H1 (cell line): ENCODE measurements at regions not wholly inside any gene's neighbourhood (a gene's known extent, or its start where the extent isn't known, plus 50 kb on each side); places are given as distances from the start of the nearest gene placed in this dataset.
A peak's percentile ranks its signal among the peaks of the same experiment; 100 is the strongest.

Experiments used
- CTCF ChIA-PET: fragments of 300-600 bp; sonication (Branson Sonifier 250); formaldehyde crosslinking; loops from one replicate; lab custom pipeline; 2021; ENCODE audit not compliant: partially characterized antibody; lab: Charles Lee
- POLR2A ChIA-PET: fragments of 300-600 bp; sonication (Branson Sonifier 250); formaldehyde crosslinking; loops from one replicate; lab custom pipeline; 2021; ENCODE audit warnings: inconsistent platforms; ENCODE audit not compliant: partially characterized antibody; lab: Charles Lee
- DNase-seq, 2 experiments: peaks; one replicate each; pipeline versions ENCODE4 v3.0.0 to v3.0.0-alpha.2; 2010 to 2022; ENCODE audit warnings: low spot score in 2 of 2, low read depth in 1 of 2, mixed read lengths in 1 of 2
- FAIRE-seq: peaks from 2 replicates; lab custom pipeline; 2011; peaks lifted over from hg19 to GRCh38; lab: Jason Lieb, UNC
- H2AFZ ChIP-seq: 2 replicates; pipeline ENCODE4 v1.8.1; 2012; ENCODE audit warnings: low read length, inconsistent platforms
- H2AK5ac ChIP-seq: 2 replicates; pipeline ENCODE4 v1.6.1; 2013; ENCODE audit warnings: low read depth, low read length
- H2BK120ac ChIP-seq: replicated peaks from 2 replicates; pipeline ENCODE3; 2013; ENCODE audit warnings: low read depth, low read length, inconsistent platforms
- H2BK12ac ChIP-seq: 2 replicates; pipeline ENCODE4 v1.6.1; 2013; ENCODE audit warnings: low read depth, low read length
- H2BK15ac ChIP-seq: 2 replicates; pipeline ENCODE4 v1.6.1; 2013; ENCODE audit warnings: low read length
- H2BK20ac ChIP-seq: 2 replicates; pipeline ENCODE4 v1.6.1; 2013; ENCODE audit warnings: low read length
- H2BK5ac ChIP-seq: 2 replicates; pipeline ENCODE4 v1.6.1; 2013; ENCODE audit warnings: low read depth, low read length
- H3K14ac ChIP-seq: 2 replicates; pipeline ENCODE4 v1.6.1; 2013; ENCODE audit warnings: inconsistent platforms; ENCODE audit not compliant: insufficient read length
- H3K18ac ChIP-seq: 2 replicates; pipeline ENCODE4 v1.6.1; 2013; ENCODE audit warnings: low read length; ENCODE audit errors: extremely low read depth
- H3K23ac ChIP-seq: 2 replicates; pipeline ENCODE4 v1.6.1; 2013; ENCODE audit warnings: inconsistent platforms; ENCODE audit not compliant: insufficient read length
- H3K23me2 ChIP-seq: 2 replicates; pipeline ENCODE4 v1.6.1; 2013; ENCODE audit warnings: low read depth, low read length
- H3K27ac ChIP-seq: 2 replicates; pipeline ENCODE4 v1.6.1; 2011; ENCODE audit warnings: low read depth, low read length, inconsistent platforms
- H3K27me3 ChIP-seq, 4 experiments: replicated peaks in 1 of 4; 1 replicate in 1 of 4; 2 replicates in 3 of 4; pipeline versions ENCODE4 v1.6.1 to v1.8.1; 2011 to 2013; ENCODE audit warnings: low read length in 3 of 4, mild to moderate bottlenecking in 3 of 4, inconsistent platforms in 2 of 4, mixed read lengths in 2 of 4, moderate library complexity in 1 of 4; ENCODE audit not compliant: control insufficient read depth in 3 of 4, insufficient read depth in 3 of 4; ENCODE audit errors: extremely low read depth in 1 of 4
- H3K36me3 ChIP-seq, 4 experiments: 2 replicates each; pipeline versions ENCODE4 v1.6.1 to v1.8.1; 2011 to 2013; ENCODE audit warnings: mild to moderate bottlenecking in 4 of 4, low read length in 3 of 4, moderate library complexity in 2 of 4, control low read depth in 1 of 4, inconsistent platforms in 1 of 4; ENCODE audit not compliant: insufficient read depth in 4 of 4, control insufficient read depth in 2 of 4
- H3K4ac ChIP-seq: replicated peaks from 2 replicates; pipeline ENCODE3; 2013; ENCODE audit warnings: low read length, low read depth, mixed read lengths, inconsistent platforms; ENCODE audit not compliant: insufficient read length
- H3K4me1 ChIP-seq, 4 experiments: replicated peaks in 1 of 4; 1 replicate in 1 of 4; 2 replicates in 3 of 4; pipeline versions ENCODE4 v1.6.1 to v1.8.1; 2011 to 2013; ENCODE audit warnings: low read length in 3 of 4, inconsistent platforms in 2 of 4, mixed read lengths in 1 of 4; ENCODE audit not compliant: insufficient read depth in 4 of 4, control insufficient read depth in 3 of 4
- H3K4me2 ChIP-seq, 2 experiments: 2 replicates each; pipeline versions ENCODE4 v1.6.1 to v1.8.1; 2011 to 2013; ENCODE audit warnings: low read depth in 2 of 2, low read length in 2 of 2, control low read depth in 1 of 2, inconsistent platforms in 1 of 2, mild to moderate bottlenecking in 1 of 2; ENCODE audit not compliant: insufficient read depth in 1 of 2
- H3K4me3 ChIP-seq, 4 experiments: fragments of 200-600, 300-600 bp in 1 of 4; sonication (generic), shearing (Covaris generic), sonication (Bioruptor Twin) in 1 of 4; 2 replicates each; pipeline versions ENCODE4 v1.5.1 to v1.8.1; 2011 to 2016; ENCODE audit warnings: low read length in 4 of 4, low read depth in 3 of 4, control low read depth in 2 of 4, inconsistent platforms in 2 of 4, mild to moderate bottlenecking in 2 of 4, mixed read lengths in 1 of 4, moderate library complexity in 1 of 4; ENCODE audit not compliant: insufficient read depth in 2 of 4; ENCODE audit errors: extremely low read depth in 1 of 4
- H3K56ac ChIP-seq: replicated peaks from 2 replicates; pipeline ENCODE3; 2013; ENCODE audit warnings: low read depth, mild to moderate bottlenecking, mixed read lengths, low read length, inconsistent platforms; ENCODE audit not compliant: insufficient read length
- H3K79me1 ChIP-seq: 2 replicates; pipeline ENCODE4 v1.6.1; 2013; ENCODE audit warnings: low read depth, low read length, control low read depth
- H3K79me2 ChIP-seq, 2 experiments: 2 replicates each; pipeline versions ENCODE4 v1.6.1 to v1.8.1; 2012 to 2013; ENCODE audit warnings: low read length in 2 of 2, mild to moderate bottlenecking in 2 of 2, inconsistent platforms in 1 of 2; ENCODE audit not compliant: insufficient read depth in 2 of 2, control insufficient read depth in 1 of 2
- H3K9ac ChIP-seq, 4 experiments: replicated peaks in 1 of 4; 1 replicate in 1 of 4; 2 replicates in 3 of 4; pipeline versions ENCODE4 v1.6.1 to v1.8.1; 2011 to 2013; ENCODE audit warnings: low read depth in 3 of 4, low read length in 3 of 4, control low read depth in 2 of 4, mild to moderate bottlenecking in 2 of 4, moderate library complexity in 2 of 4, inconsistent platforms in 1 of 4; ENCODE audit errors: extremely low read depth in 1 of 4
- H3K9me3 ChIP-seq, 2 experiments: 2 replicates each; pipeline versions ENCODE4 v1.6.1 to v1.8.1; 2012 to 2013; ENCODE audit warnings: mild to moderate bottlenecking in 2 of 2, moderate library complexity in 2 of 2, control low read depth in 1 of 2, inconsistent platforms in 1 of 2, low read depth in 1 of 2, low read length in 1 of 2, mixed read lengths in 1 of 2; ENCODE audit not compliant: insufficient read depth in 2 of 2
- H4K20me1 ChIP-seq, 2 experiments: replicated peaks in 1 of 2; 2 replicates each; pipeline versions ENCODE3 to v1.8.1; 2011 to 2013; ENCODE audit warnings: inconsistent platforms in 2 of 2, low read length in 2 of 2, mild to moderate bottlenecking in 1 of 2; ENCODE audit not compliant: insufficient read depth in 2 of 2, control insufficient read depth in 1 of 2
- H4K5ac ChIP-seq: 2 replicates; pipeline ENCODE4 v1.6.1; 2013; ENCODE audit warnings: low read length, low read depth, mixed read lengths, inconsistent platforms; ENCODE audit not compliant: insufficient read length
- H4K8ac ChIP-seq: 2 replicates; pipeline ENCODE4 v1.8.0; 2013; ENCODE audit warnings: mild to moderate bottlenecking, moderate library complexity, low read length, inconsistent platforms; ENCODE audit not compliant: insufficient read depth; ENCODE audit errors: extremely low read depth
- H4K91ac ChIP-seq: replicated peaks from 2 replicates; pipeline ENCODE3; 2013; ENCODE audit warnings: low read length, mixed read lengths, inconsistent platforms; ENCODE audit not compliant: insufficient read length
- whole genome bisulfite sequencing, 2 experiments: shearing (Covaris generic) in 1 of 2; methylation state at CpG; one replicate each; pipeline versions ENCODE4 v1.1.6 to v1.1.7; 2013 to 2015; ENCODE audit warnings: low lambda C conversion rate in 2 of 2, mixed read lengths in 2 of 2, inconsistent platforms in 1 of 2, low coverage in 1 of 2, missing lambda C conversion rate in 1 of 2; ENCODE audit not compliant: insufficient replicate concordance in 2 of 2, insufficient coverage in 1 of 2, insufficient read length in 1 of 2; ENCODE audit errors: extremely low coverage in 1 of 2, missing lambda C conversion rate in 1 of 2; 5-methylcytosine and 5-hydroxymethylcytosine counted together

GRCh38 chr6:94300424-94301144, 881.2 kb upstream of the EPHA7 start:
- Histone ChIP-seq H2BK120ac (no peak overlapping the region), H3K14ac (no peak overlapping the region), H3K27me3 (no peaks in the 10 kb centered on the region), H3K36me3 (no peaks in the 10 kb centered on the region), H4K8ac (no peak overlapping the region; the same call in 1 of the 2 replicates), H3K56ac (no peak overlapping the region), H4K20me1 (no peaks in the 10 kb centered on the region), H3K79me2 (no peaks in the 10 kb centered on the region), H3K9me3 (no peaks in the 10 kb centered on the region), H3K4me1 (no peaks in the 10 kb centered on the region), H3K23me2 (no peaks in the 10 kb centered on the region), H2AFZ (peak overlapping the region; percentile 65; the same call in 1 of the 2 replicates), H2BK5ac (no peak overlapping the region), H2BK12ac (0 out of 2 replicates have a peak overlapping the region, but pooled peaks have one; percentile 68), H3K79me1 (no peaks in the 10 kb centered on the region), H3K4me3 (no peak overlapping the region), H2BK20ac (no peak overlapping the region), H4K5ac (no peak overlapping the region), H3K18ac (no peak overlapping the region), H3K4ac (no peak overlapping the region), H2BK15ac (no peak overlapping the region), H4K91ac (no peak overlapping the region), H3K27ac (no peak overlapping the region), H3K9ac (no peak overlapping the region), H3K4me2 (no peak overlapping the region), H2AK5ac (no peak overlapping the region), H3K23ac (no peak overlapping the region)
- WGBS, 2 experiments: 89% methylated on average over 5 of the region's 5 CpGs; no CpG with 5 or more reads in 1 of the 2 experiments
- DNase-seq (no peak), FAIRE-seq (no peak)
- CTCF ChIA-PET: interaction anchor here (0.9 kb wide), 1 partner anchor 9 kb away, joined by 4 read pairs; no protein-coding TSS in a partner anchor
- POLR2A ChIA-PET: interaction anchor here (0.6 kb wide), 1 partner anchor 58 kb away, joined by 3 read pairs; no protein-coding TSS in a partner anchor
